A204.1 (cell line): ENCODE measurements at regions not wholly inside any gene's neighbourhood (a gene's known extent, or its start where the extent isn't known, plus 50 kb on each side); places are given as distances from the start of the nearest gene placed in this dataset.

Source experiments
- FAIRE-seq: peaks from 2 replicates; lab custom pipeline; 2012; peaks lifted over from hg19 to GRCh38; lab: Jason Lieb, UNC

DNA sequence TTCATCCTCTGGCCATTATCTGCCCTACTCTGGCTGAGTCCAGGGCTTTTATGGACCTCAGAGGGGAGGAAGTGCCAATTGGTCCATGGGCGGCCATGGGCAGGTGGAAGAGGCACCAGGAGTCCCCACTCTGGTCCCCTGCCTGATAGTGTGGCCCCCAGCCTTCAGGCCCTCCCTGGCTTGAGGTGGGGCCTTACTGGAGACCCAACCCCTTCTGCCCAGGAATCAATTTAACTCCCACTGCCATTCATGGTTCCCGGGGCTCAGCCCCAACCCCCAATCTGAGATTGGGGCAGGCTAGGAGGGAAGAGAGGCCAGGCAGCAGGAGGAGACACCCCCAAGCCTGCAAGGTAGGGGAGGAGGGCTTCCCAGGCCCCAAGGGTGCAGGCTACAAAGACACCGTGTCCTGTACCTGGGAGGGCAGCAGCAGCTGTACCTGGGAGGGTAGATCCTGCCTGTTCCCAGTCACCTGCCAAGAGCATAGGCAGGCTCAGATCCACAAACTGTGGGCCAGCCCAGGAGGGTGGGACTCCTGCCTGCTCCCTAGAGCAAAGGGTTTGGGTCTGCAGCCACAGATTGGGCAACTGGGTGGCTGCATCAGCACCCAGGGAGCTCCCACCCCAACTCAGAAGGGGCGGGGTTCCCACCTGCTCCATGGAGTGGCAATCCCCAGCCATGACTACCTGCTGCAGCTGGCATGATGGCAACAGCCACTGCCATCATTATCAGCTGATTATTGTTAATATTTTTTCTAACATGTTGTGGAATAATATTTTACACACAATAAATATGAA is 1044.1 kb upstream of the B3GALT2 start:
- no peak for FAIRE-seq

DNA sequence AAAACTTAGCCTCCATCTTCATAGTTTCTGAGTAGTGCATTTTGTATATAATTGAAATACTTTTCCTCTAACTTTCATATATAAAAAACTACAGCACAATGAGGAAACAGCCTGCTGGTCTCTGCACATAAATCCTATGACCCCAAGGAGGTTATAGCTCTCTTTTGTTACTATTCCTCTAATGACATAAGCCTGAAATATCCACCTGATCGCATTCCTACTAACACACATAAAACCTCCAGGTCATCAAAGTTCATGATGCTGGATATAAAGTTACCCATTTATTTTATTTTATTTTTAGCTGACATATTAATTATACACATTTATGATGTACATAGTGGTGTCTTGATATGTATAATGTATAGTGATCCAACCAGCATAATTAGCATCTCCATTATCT is 1042.0 kb upstream of the B3GALT2 start:
- no peak for FAIRE-seq

DNA sequence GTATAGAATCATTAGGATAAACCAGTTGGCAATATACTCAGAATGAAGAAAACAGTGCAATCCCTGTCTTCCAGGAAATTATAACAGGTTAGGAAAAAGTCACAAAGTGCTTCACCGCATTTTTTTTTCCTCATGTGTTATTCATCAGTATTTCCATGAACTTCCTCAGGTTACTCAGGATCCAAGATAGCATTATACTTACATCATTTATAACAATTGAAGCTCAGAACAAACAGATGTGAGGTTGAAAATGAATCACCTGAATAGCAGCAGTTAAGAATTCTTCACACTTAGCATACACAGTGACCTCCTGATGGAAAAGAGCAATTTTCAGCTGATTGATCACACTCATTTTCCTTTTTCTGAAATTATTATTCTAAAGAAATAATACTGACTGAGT is 1040.7 kb upstream of the B3GALT2 start:
- no peak for FAIRE-seq

GRCh38 chr1:194225821-194226220 is 1039.4 kb upstream of the B3GALT2 start:
- FAIRE-seq = no peak

GRCh38 chr1:194223596-194223995 is 1037.2 kb upstream of the B3GALT2 start:
- FAIRE-seq = no peak

DNA sequence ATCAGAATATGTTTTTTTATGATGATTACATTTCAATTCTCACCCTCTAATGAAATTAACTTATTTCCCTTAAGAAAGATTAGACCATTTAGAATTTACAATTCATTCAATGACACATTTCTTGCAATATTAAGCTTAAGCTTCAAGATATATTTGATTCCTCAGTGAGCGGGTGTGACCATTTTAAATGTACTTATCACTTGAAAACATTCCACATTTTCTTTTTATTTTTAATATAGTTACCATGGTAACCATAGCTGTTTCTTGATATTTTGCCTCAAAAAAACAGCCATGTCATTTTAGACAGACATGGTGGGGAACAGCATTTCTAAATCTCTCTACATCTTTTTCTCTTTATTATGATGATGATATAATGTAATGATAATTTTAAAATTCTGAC is 1029.0 kb upstream of the B3GALT2 start:
- FAIRE-seq = no peak

- no peak for FAIRE-seq
Measured at GRCh38 chr1:194214735-194215134, 1028.3 kb upstream of the B3GALT2 start.

- FAIRE-seq = no peak
Measured at GRCh38 chr1:194209920-194210319, 1023.5 kb upstream of the B3GALT2 start.

DNA sequence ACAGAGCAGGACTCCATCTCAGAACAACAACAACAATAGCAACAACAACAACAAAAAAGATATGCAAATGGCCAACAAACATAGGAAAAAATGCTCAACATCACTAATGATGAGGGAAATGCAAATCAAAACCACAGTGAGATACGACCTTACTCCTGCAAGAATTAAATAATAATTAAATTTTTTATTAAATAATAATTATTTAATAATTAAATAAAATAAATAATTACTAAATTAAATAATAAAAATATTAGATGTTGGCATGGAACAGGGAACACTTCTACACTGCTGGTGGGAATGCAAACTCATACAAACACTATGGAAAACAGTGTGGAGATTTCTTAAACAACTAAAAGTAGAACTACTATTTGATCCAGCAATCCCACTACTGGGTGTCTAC is 1022.3 kb upstream of the B3GALT2 start:
- no peak for FAIRE-seq

GRCh38 chr1:194196562-194196961 is 1010.1 kb upstream of the B3GALT2 start:
- FAIRE-seq = no peak

GRCh38 chr1:194194724-194195123 is 1008.3 kb upstream of the B3GALT2 start:
- no peak for FAIRE-seq

- FAIRE-seq = no peak
Measured at GRCh38 chr1:194184974-194185373, 998.6 kb upstream of the B3GALT2 start.

GRCh38 chr1:194184425-194184824 is 998.0 kb upstream of the B3GALT2 start:
- FAIRE-seq = no peak

DNA sequence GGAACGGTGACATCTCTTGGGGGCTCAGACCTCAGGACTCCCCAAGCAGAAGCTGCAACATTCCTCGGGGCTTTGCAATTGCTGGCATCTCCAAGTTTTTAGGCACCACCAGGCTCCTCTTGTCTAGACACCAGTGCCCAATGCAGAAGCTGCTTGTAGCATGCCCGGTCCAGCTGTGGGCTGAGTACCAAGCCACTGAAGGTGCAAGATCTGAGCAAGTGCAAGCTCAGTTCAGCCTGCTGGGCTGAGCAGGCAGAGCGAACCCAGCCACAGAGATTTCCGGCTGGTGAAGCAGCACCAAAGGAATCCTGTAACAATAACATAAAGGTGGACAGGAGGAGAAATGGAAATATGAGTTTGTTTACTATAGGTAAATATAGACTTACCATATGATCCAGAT is 995.4 kb upstream of the B3GALT2 start:
- no peak for FAIRE-seq

- FAIRE-seq = no peak
Measured at GRCh38 chr1:194176212-194176611, 989.8 kb upstream of the B3GALT2 start.

DNA sequence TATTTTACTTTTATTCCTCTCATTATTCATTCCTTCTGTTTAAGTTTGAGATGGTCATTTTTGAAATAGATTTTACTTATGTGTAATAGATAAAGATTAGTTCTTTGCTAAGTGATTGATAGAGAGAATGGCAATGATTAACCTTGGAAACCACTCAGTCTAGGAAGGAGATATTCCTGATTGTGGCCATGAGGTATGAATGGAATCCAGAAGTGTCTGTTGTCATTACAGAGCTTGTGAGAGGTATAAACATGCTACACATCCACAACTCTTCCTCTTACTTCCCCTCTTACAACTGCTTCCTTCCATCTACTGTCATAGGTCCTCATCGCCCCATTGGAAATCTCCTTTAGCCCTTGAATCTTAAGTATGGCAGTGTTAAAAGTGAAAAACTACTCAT is 988.8 kb upstream of the B3GALT2 start:
- FAIRE-seq = no peak

- no peak for FAIRE-seq
Measured at GRCh38 chr1:194174528-194174927, 988.1 kb upstream of the B3GALT2 start.

DNA sequence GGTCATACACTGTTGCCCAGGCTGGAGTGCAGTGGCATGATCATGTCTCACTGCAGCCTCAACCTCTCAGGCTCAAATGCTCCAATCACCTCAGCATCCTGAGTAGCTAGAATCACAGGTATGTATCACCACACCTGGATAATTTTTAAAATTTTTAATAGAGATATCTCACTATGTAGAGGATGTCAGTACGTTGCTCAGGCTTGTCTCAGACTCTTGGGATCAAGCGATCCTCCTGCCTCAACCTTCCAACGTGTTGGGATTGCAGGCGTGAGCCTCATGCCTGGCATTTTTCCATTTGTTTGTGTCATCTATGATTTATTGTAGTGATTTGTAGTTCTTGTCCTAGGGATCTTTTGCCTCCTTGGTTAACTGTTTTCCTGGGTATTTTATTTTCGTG is 985.2 kb upstream of the B3GALT2 start:
- FAIRE-seq = no peak

DNA sequence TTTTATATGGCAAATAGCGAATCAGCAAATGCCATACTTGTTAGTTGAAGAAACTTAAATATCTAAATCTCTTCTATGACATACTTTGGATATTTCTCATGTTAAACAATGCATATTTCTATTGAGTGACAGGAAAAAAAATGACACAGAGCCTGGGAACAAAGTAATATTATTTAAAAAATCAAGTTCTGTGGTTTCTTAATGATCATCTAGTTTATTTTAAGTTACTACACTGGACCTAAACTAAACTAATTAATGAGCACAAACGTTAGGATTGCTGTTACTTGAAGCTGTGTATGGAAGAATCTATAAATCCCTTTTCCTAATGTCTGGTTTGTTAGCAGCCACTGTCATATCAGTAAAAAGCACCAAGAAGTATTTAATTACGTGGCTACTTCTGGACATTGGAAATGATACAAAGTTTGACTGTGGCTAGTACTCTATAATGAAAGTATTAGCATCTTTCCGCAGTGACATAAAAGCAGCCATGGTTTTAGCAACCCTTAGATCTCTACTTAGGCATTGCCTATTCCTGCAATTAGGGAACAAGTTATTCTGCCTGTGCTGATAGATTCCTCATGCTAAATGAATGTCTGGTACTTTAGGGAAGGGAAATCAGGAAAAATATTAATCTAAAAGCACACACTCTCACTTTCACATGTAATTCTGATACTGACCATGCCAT is 981.7 kb upstream of the B3GALT2 start:
- FAIRE-seq = no peak

DNA sequence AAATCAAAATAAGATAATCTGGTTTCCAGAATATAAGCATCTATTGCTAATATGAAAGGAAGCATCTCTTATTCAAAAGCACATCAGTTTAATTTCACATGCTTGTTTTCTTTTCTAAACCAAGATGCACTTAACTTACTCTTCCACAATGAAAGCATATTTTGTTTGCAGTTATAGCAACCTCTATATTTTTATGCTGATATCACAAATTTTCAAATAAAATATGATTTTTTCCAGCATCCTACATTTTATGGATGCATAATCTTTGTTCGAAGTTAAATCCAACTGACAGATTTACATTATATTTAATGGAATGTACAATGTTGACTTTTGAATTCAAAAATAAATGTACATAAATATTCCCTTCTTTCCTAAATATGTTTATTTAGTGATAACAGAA is 978.3 kb upstream of the B3GALT2 start:
- FAIRE-seq = no peak

- no peak for FAIRE-seq
Measured at GRCh38 chr1:194161591-194161990, 975.2 kb upstream of the B3GALT2 start.

DNA sequence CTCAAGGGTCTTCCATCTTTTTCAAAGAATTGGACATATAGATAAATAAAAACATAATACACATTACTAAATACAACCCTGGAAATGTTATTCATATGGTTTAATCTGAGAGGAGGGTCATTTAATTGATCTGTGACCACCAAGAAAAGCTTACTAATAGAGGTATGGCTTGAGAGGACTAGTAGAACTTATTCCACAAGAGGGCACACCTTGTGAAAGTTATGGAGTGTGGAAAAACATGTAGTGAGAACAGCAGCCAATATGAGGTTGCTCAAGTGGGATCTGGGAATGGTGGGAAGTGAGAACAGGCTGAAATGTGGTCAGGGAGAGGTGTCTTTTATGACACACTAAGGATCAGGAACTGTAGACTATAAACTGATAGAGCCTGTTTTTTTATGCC is 973.5 kb upstream of the B3GALT2 start:
- no peak for FAIRE-seq

GRCh38 chr1:194155962-194156361 is 969.5 kb upstream of the B3GALT2 start:
- FAIRE-seq = no peak

GRCh38 chr1:194151056-194151455 is 964.6 kb upstream of the B3GALT2 start:
- FAIRE-seq = no peak
